ENCODE measurements at regions not wholly inside any gene's neighbourhood (a gene's known extent, or its start where the extent isn't known, plus 50 kb on each side); places are given as distances from the start of the nearest gene placed in this dataset.

GRCh38 chr6:115765966-115766365 lies 294.7 kb downstream of the FRK start (continued):
- TF ChIP-seq IRF2 (CRISPR knock-in tag; IDR thresholded peaks at IDR 0.05; ENCODE audit: borderline replicate concordance, low read depth) (no peak), TEAD4 (CRISPR knock-in tag; IDR thresholded peaks at IDR 0.05) (no peak), ZNF232 (CRISPR knock-in tag; IDR thresholded peaks at IDR 0.05) (no peak), SP1 (CRISPR knock-in tag; conservative IDR thresholded peaks at IDR 0.05) (no peak), ELF4 (CRISPR knock-in tag; IDR thresholded peaks at IDR 0.05; ENCODE audit: low read depth) (no peak), E2F5 (CRISPR knock-in tag; IDR thresholded peaks at IDR 0.05) (no peak), FOXJ3 (CRISPR knock-in tag; IDR thresholded peaks at IDR 0.05; ENCODE audit: borderline replicate concordance) (no peak), ATF1 (CRISPR knock-in tag; IDR thresholded peaks at IDR 0.05) (no peak), ZNF532 (CRISPR knock-in tag; IDR thresholded peaks at IDR 0.05; ENCODE audit: borderline replicate concordance) (no peak)
- TF ChIP-seq, protein P1, sequence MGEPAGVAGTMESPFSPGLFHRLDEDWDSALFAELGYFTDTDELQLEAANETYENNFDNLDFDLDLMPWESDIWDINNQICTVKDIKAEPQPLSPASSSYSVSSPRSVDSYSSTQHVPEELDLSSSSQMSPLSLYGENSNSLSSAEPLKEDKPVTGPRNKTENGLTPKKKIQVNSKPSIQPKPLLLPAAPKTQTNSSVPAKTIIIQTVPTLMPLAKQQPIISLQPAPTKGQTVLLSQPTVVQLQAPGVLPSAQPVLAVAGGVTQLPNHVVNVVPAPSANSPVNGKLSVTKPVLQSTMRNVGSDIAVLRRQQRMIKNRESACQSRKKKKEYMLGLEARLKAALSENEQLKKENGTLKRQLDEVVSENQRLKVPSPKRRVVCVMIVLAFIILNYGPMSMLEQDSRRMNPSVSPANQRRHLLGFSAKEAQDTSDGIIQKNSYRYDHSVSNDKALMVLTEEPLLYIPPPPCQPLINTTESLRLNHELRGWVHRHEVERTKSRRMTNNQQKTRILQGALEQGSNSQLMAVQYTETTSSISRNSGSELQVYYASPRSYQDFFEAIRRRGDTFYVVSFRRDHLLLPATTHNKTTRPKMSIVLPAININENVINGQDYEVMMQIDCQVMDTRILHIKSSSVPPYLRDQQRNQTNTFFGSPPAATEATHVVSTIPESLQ (CRISPR knock-in tag; IDR thresholded peaks at IDR 0.05) = no peak
- TF ChIP-seq, protein P2, sequence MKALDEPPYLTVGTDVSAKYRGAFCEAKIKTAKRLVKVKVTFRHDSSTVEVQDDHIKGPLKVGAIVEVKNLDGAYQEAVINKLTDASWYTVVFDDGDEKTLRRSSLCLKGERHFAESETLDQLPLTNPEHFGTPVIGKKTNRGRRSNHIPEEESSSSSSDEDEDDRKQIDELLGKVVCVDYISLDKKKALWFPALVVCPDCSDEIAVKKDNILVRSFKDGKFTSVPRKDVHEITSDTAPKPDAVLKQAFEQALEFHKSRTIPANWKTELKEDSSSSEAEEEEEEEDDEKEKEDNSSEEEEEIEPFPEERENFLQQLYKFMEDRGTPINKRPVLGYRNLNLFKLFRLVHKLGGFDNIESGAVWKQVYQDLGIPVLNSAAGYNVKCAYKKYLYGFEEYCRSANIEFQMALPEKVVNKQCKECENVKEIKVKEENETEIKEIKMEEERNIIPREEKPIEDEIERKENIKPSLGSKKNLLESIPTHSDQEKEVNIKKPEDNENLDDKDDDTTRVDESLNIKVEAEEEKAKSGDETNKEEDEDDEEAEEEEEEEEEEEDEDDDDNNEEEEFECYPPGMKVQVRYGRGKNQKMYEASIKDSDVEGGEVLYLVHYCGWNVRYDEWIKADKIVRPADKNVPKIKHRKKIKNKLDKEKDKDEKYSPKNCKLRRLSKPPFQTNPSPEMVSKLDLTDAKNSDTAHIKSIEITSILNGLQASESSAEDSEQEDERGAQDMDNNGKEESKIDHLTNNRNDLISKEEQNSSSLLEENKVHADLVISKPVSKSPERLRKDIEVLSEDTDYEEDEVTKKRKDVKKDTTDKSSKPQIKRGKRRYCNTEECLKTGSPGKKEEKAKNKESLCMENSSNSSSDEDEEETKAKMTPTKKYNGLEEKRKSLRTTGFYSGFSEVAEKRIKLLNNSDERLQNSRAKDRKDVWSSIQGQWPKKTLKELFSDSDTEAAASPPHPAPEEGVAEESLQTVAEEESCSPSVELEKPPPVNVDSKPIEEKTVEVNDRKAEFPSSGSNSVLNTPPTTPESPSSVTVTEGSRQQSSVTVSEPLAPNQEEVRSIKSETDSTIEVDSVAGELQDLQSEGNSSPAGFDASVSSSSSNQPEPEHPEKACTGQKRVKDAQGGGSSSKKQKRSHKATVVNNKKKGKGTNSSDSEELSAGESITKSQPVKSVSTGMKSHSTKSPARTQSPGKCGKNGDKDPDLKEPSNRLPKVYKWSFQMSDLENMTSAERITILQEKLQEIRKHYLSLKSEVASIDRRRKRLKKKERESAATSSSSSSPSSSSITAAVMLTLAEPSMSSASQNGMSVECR (CRISPR knock-in tag; IDR thresholded peaks at IDR 0.05; ENCODE audit: borderline replicate concordance) = no peak

DNA sequence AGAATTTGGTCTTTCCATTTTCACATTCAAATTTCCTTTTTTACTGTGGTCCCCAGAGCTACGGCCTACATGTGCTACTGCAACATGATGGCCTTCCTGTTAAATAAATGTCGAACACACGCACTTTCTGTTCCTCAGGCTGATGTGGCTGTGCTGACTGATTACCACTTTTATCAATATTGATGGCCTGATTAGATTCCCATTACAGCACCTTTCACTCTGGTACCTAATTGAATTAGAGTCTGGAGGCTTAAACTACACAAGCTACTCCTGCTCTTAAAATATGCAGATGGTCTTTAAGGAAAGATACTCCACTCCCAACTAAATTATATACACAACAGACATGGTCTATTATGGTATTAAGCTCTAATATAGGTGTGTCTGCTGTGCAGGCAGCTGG lies 301.6 kb downstream of the FRK start:
- no peaks in the 10 kb centered on the region for H3K27me3 Mint-ChIP-seq (ENCODE audit: low read depth)
- POLR2A ChIA-PET = no interaction called here
- ATAC-seq (no peak), DNase-seq (ENCODE audit: low spot score) (no peak)
- no peak overlapping the region for H3K4me3 Mint-ChIP-seq
- H3K36me3 Mint-ChIP-seq = no peaks in the 10 kb centered on the region
- CTCF ChIA-PET = no interaction called here
- no peak overlapping the region for H3K27ac Mint-ChIP-seq
- no peaks in the 10 kb centered on the region for H3K4me1 Mint-ChIP-seq
- no peaks in the 10 kb centered on the region for H3K9me3 Mint-ChIP-seq
- TF ChIP-seq ERG (CRISPR knock-in tag; IDR thresholded peaks at IDR 0.05) (no peak), ETV6 (CRISPR knock-in tag; IDR thresholded peaks at IDR 0.05) (no peak), ZNF423 (CRISPR knock-in tag; IDR thresholded peaks at IDR 0.05) (no peak), PRDM15 (CRISPR knock-in tag; IDR thresholded peaks at IDR 0.05) (no peak), JUN (CRISPR knock-in tag; IDR thresholded peaks at IDR 0.05) (no peak), SMAD4 (CRISPR knock-in tag; IDR thresholded peaks at IDR 0.05) (no peak)
- TF ChIP-seq, protein P3, sequence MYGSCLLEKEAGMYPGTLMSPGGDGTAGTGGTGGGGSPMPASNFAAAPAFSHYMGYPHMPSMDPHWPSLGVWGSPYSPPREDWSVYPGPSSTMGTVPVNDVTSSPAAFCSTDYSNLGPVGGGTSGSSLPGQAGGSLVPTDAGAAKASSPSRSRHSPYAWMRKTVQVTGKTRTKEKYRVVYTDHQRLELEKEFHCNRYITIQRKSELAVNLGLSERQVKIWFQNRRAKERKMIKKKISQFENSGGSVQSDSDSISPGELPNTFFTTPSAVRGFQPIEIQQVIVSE (CRISPR knock-in tag; IDR thresholded peaks at IDR 0.05; ENCODE audit: borderline replicate concordance) = no peak
- TF ChIP-seq, protein P4, sequence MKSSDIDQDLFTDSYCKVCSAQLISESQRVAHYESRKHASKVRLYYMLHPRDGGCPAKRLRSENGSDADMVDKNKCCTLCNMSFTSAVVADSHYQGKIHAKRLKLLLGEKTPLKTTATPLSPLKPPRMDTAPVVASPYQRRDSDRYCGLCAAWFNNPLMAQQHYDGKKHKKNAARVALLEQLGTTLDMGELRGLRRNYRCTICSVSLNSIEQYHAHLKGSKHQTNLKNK (CRISPR knock-in tag; IDR thresholded peaks at IDR 0.05) = no peak
